ENCODE measurements at regions not wholly inside any gene's neighbourhood (a gene's known extent, or its start where the extent isn't known, plus 50 kb on each side); places are given as distances from the start of the nearest gene placed in this dataset.

- TF ChIP-seq EZH2 (IDR thresholded peaks at IDR 0.05; ENCODE audit: low read length) (no peak), CTCF (optimal IDR thresholded peaks at IDR 0.05 in 1 of 3, IDR thresholded peaks at IDR 0.05 in 1 of 3, conservative IDR thresholded peaks at IDR 0.05 in 1 of 3; ENCODE audit: extremely low read depth in 1 of 3, insufficient read depth in 2 of 3, low read length in 3 of 3) (peak in 1 of 3 experiments; percentile 17)
- Histone ChIP-seq H3K27ac (ENCODE audit: control insufficient read depth, insufficient read depth, low read length) (no peak overlapping the region), H3K9me3 (ENCODE audit: control insufficient read depth, low read depth, low read length) (no peaks in the 10 kb centered on the region), H2AFZ (ENCODE audit: control insufficient read depth, low read length) (no peak overlapping the region), H3K79me2 (ENCODE audit: control insufficient read depth, insufficient read depth, low read length) (no peaks in the 10 kb centered on the region), H3K9ac (ENCODE audit: control insufficient read depth, extremely low read depth, insufficient read depth, low read length) (no peak overlapping the region), H4K20me1 (ENCODE audit: control insufficient read depth, extremely low read depth, insufficient read depth, low read length) (no peaks in the 10 kb centered on the region), H3K9me1 (ENCODE audit: control insufficient read depth, extremely low read depth, insufficient read depth, low read length) (no peaks in the 10 kb centered on the region), H3K27me3 (ENCODE audit: control insufficient read depth, extremely low read depth, insufficient read depth, low read length) (no peaks in the 10 kb centered on the region), H3K4me2 (ENCODE audit: control insufficient read depth, extremely low read depth, insufficient read depth, low read depth, low read length) (no peak overlapping the region), H3K36me3 (ENCODE audit: control insufficient read depth in 2 of 2, extremely low read depth in 1 of 2, insufficient read depth in 2 of 2, low read length in 2 of 2) (no peaks in the 10 kb centered on the region), H3K4me1 (ENCODE audit: control insufficient read depth, extremely low read depth, insufficient read depth, low read length) (no peaks in the 10 kb centered on the region), H3K4me3 (ENCODE audit: control insufficient read depth in 2 of 3, extremely low read depth in 1 of 3, insufficient read depth in 2 of 3, low read depth in 1 of 3, low read length in 3 of 3) (no peak overlapping the region)
- dilution Hi-C loops (cut with MboI; ENCODE audit: extremely low pct_ligation_motif_present, low sequenced_read_pairs) = no loop called here
- FAIRE-seq (no peak), DNase-seq (ENCODE audit: low read depth, low spot score) (no peak)
Measured at GRCh38 chrX:82676386-82676785, 831.7 kb upstream of the POU3F4 start.

GRCh38 chrX:82677286-82677685 lies 830.8 kb upstream of the POU3F4 start:
- no peaks in the 10 kb centered on the region for H3K27me3 ChIP-seq (ENCODE audit: control insufficient read depth, extremely low read depth, insufficient read depth, low read length)
- no peaks in the 10 kb centered on the region for H4K20me1 ChIP-seq (ENCODE audit: control insufficient read depth, extremely low read depth, insufficient read depth, low read length)
- H3K36me3 ChIP-seq (ENCODE audit: control insufficient read depth in 2 of 2, extremely low read depth in 1 of 2, insufficient read depth in 2 of 2, low read length in 2 of 2) = no peaks in the 10 kb centered on the region
- H3K4me3 ChIP-seq (ENCODE audit: control insufficient read depth in 2 of 3, extremely low read depth in 1 of 3, insufficient read depth in 2 of 3, low read depth in 1 of 3, low read length in 3 of 3) = no peak overlapping the region
- no peaks in the 10 kb centered on the region for H3K9me1 ChIP-seq (ENCODE audit: control insufficient read depth, extremely low read depth, insufficient read depth, low read length)
- no peaks in the 10 kb centered on the region for H3K79me2 ChIP-seq (ENCODE audit: control insufficient read depth, insufficient read depth, low read length)
- H2AFZ ChIP-seq (ENCODE audit: control insufficient read depth, low read length) = no peak overlapping the region
- no peaks in the 10 kb centered on the region for H3K4me1 ChIP-seq (ENCODE audit: control insufficient read depth, extremely low read depth, insufficient read depth, low read length)
- no peak overlapping the region for H3K9ac ChIP-seq (ENCODE audit: control insufficient read depth, extremely low read depth, insufficient read depth, low read length)
- H3K27ac ChIP-seq (ENCODE audit: control insufficient read depth, insufficient read depth, low read length) = no peak overlapping the region
- no peak for TF ChIP-seq EZH2 (IDR thresholded peaks at IDR 0.05; ENCODE audit: low read length)
- no peak for TF ChIP-seq CTCF (optimal IDR thresholded peaks at IDR 0.05 in 1 of 3, IDR thresholded peaks at IDR 0.05 in 1 of 3, conservative IDR thresholded peaks at IDR 0.05 in 1 of 3; ENCODE audit: extremely low read depth in 1 of 3, insufficient read depth in 2 of 3, low read length in 3 of 3)
- no peaks in the 10 kb centered on the region for H3K9me3 ChIP-seq (ENCODE audit: control insufficient read depth, low read depth, low read length)
- dilution Hi-C loops (cut with MboI; ENCODE audit: extremely low pct_ligation_motif_present, low sequenced_read_pairs) = no loop called here
- DNase-seq (ENCODE audit: low read depth, low spot score) = no peak
- no peak overlapping the region for H3K4me2 ChIP-seq (ENCODE audit: control insufficient read depth, extremely low read depth, insufficient read depth, low read depth, low read length)
- FAIRE-seq = no peak
